Activated CD8-positive, alpha-beta memory T cell treated with anti-CD3 and anti-CD28 coated beads, Interleukin-2, amount 10 ng/mL, durations not matched to agents 7 days and 5 days (primary cell): ENCODE measurements at regions not wholly inside any gene's neighbourhood (a gene's known extent, or its start where the extent isn't known, plus 50 kb on each side); places are given as distances from the start of the nearest gene placed in this dataset.
"Not testable (repeated sequence)": the region's sequence is repeated elsewhere in the genome, so short reads cannot be mapped to it uniquely, and the experiment has no call there.

Source experiments
- ATAC-seq: fragments of 150-1000 bp; cut with Tn5 transposase; one replicate; pipeline ENCODE4 v1.10.0; 2021; ENCODE audit warnings: moderate library complexity
- CTCF ChIA-PET: fragments of 350-600 bp; sonication (Branson Sonifier 250); formaldehyde crosslinking; loops from one replicate; lab custom pipeline; 2021; ENCODE audit warnings: antibody characterized with exemption; lab: Charles Lee
- DNase-seq: peaks from one replicate; pipeline ENCODE4 v3.0.0-alpha.2; 2020
- H3K27ac Mint-ChIP-seq: one replicate; pipeline ENCODE4 v1.8.0; 2021; ENCODE audit warnings: mild to moderate bottlenecking, mixed read lengths
- H3K27me3 Mint-ChIP-seq: one replicate; pipeline ENCODE4 v1.8.0; 2021; ENCODE audit warnings: mixed read lengths
- H3K36me3 Mint-ChIP-seq: one replicate; pipeline ENCODE4 v1.8.0; 2021; ENCODE audit warnings: mild to moderate bottlenecking, mixed read lengths
- H3K4me1 Mint-ChIP-seq: one replicate; pipeline ENCODE4 v1.8.0; 2021; ENCODE audit warnings: mixed read lengths
- H3K4me3 Mint-ChIP-seq: one replicate; pipeline ENCODE4 v1.8.0; 2021; ENCODE audit warnings: mild to moderate bottlenecking, moderate library complexity, mixed read lengths
- H3K9me3 Mint-ChIP-seq: one replicate; pipeline ENCODE4 v1.8.0; 2022; ENCODE audit warnings: low read depth, mixed read lengths

DNA sequence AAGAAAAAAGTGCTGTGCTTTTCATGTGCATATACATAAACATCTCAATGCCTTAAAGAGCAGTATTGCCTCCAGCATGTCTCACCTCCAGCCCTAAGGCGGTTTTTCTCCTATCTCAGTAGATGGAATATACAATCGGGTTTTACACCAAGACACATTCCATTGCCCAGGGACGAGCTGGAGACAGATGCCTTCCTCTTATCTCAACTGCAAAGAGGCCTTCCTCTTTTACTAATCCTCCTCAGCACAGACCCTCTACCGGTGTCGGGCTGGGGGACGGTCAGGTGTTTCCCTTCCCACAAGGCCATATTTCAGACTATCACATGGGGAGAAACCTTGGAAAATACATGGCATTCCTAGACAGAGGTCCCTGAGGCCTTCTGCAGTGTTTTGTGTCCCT lies 385.3 kb downstream of the AMY1C start:
- DNase-seq, ATAC-seq, H3K4me1 Mint-ChIP-seq, H3K4me3 Mint-ChIP-seq, H3K27ac Mint-ChIP-seq, H3K27me3 Mint-ChIP-seq, CTCF ChIA-PET, H3K36me3 Mint-ChIP-seq: not testable (repeated sequence)
- H3K9me3 Mint-ChIP-seq: peaks cover 13% of the 10 kb centered on the region

DNA sequence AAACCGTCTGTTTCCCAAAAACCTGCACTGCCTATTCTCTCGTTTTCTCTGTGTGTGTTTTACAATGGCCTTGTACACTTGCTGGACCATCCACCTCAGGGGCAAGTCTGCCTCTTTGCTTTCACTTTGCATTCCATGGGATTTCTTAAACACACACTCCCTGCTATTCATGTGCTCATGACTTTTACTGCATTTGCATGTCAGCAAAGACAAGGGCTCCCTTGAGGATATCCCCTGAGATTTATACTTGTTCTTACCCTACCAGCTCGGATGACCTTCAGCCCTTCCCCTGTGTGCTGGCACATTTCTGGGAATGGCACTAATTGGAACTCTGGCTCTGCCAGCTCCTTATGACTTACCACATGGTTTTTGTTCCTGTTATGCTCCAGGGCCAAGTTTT lies 386.9 kb downstream of the AMY1C start:
- DNase-seq (no peak), ATAC-seq (no peak)
- no peak overlapping the region for H3K27ac Mint-ChIP-seq
- CTCF ChIA-PET: no interaction called here
- no peak overlapping the region for H3K4me3 Mint-ChIP-seq
- H3K4me1 Mint-ChIP-seq: no peaks in the 10 kb centered on the region
- H3K36me3 Mint-ChIP-seq: no peaks in the 10 kb centered on the region
- no peaks in the 10 kb centered on the region for H3K27me3 Mint-ChIP-seq
- peaks cover 12% of the 10 kb centered on the region for H3K9me3 Mint-ChIP-seq

DNA sequence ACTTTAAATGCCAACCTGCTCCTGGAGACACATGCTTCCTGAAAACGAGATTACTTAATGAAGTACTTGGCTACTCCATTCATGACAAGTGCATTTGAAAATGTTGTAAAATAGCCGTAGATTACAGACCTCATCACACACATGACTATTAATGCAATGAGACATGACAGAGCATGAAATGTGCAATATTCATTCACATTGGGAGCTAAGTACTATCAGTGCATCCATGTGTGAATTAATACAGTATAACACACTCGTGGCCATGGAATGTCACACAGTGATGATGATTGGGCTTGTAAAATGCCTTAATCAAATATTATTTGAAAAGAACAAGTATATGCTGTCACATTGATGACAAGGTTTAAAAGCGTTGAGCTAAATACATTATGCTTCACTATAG lies 407.0 kb downstream of the AMY1C start:
- Mint-ChIP-seq H3K27me3 (no peaks in the 10 kb centered on the region), H3K36me3 (no peaks in the 10 kb centered on the region), H3K4me1 (no peaks in the 10 kb centered on the region), H3K9me3 (peaks cover 13% of the 10 kb centered on the region), H3K4me3 (no peak overlapping the region), H3K27ac (no peak overlapping the region)
- DNase-seq (no peak), ATAC-seq (no peak)
- CTCF ChIA-PET: no interaction called here

DNA sequence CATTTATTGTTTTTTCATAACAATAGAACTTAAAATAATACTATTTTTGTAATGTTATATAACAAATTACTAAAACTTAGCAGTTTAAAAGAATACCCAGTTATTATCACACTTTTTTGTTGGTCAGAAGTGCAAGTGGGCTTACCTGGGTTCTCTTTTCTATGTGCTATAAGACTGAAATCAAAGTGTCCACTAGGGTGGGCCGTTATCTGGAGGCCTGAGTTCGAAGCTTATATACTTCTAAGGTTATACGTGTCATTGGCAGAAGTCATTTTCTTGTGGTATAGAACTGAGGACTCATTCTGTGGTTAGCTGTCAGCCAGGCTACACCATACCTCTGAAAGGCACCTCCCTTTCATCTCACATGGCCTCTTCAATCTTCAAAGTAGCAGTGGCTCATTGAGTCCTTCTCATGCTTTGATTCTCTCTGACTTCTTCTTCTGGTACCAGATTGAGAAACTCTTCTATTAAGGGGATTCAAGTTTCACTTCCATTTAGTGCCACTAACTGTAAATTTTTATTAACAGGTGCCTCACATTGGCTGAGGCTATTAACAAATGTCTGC lies 414.3 kb downstream of the AMY1C start:
- H3K27ac Mint-ChIP-seq: no peak overlapping the region
- no peaks in the 10 kb centered on the region for H3K4me1 Mint-ChIP-seq

DNA sequence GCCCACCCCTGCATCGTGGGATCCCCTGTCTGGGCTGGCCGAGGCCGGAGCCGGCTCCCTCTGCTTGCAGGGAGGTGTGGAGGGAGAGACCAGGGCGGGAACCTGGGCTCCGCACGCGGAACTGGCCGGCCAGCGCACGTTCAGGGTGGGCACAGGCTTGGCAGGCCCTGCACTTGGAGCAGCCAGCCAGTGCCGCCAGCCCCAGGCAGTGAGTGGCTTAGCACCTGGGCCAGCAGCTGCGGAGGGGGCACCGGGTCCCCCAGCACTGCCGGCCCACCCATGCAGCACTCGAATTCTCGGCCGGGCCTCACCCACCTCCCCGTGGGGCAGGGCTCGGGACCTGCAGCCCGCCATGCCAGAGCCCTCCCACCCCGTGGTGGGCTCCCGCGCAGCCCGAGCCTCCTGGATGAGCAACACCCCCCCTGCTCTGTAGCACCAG lies 422.6 kb downstream of the AMY1C start:
- H3K4me3 Mint-ChIP-seq: no peak overlapping the region
- no peak for ATAC-seq
- H3K4me1 Mint-ChIP-seq: no peaks in the 10 kb centered on the region
- no peak overlapping the region for H3K27ac Mint-ChIP-seq
- CTCF ChIA-PET: no interaction called here
- H3K36me3 Mint-ChIP-seq: no peaks in the 10 kb centered on the region
- H3K27me3 Mint-ChIP-seq: no peaks in the 10 kb centered on the region
- H3K9me3 Mint-ChIP-seq: peaks cover 11% of the 10 kb centered on the region
- no peak for DNase-seq

More for the DNA sequence above, 414.3 kb downstream of the AMY1C start:
- Mint-ChIP-seq H3K36me3 (no peaks in the 10 kb centered on the region), H3K27me3 (no peaks in the 10 kb centered on the region), H3K4me3 (no peak overlapping the region), H3K9me3 (no peaks in the 10 kb centered on the region)
- no peak for ATAC-seq
- CTCF ChIA-PET: no interaction called here
- no peak for DNase-seq

DNA sequence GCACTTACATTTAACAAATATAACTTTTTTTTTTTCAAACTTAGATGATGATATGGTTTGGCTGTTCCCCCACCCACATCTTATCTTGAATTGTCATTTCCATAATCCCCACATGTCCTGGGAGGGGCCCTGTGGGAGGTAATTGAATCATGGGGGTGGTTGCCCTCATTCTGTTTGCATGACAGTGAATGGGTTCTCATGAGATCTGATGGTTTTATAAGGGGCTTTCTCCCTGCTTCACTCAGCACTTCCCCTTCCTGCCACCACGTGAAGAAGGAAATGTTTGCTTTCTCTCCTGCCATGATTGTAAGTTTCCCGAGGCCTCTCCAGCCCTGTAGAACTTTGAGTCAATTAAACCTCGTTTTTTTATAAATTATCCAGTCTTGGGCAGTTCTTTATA lies 432.6 kb downstream of the AMY1C start:
- no peak overlapping the region for H3K27ac Mint-ChIP-seq
- no peaks in the 10 kb centered on the region for H3K27me3 Mint-ChIP-seq
- CTCF ChIA-PET: no interaction called here
- peaks cover 10% of the 10 kb centered on the region for H3K9me3 Mint-ChIP-seq
- DNase-seq: no peak
- no peaks in the 10 kb centered on the region for H3K4me1 Mint-ChIP-seq
- ATAC-seq: no peak
- no peak overlapping the region for H3K4me3 Mint-ChIP-seq
- no peaks in the 10 kb centered on the region for H3K36me3 Mint-ChIP-seq

DNA sequence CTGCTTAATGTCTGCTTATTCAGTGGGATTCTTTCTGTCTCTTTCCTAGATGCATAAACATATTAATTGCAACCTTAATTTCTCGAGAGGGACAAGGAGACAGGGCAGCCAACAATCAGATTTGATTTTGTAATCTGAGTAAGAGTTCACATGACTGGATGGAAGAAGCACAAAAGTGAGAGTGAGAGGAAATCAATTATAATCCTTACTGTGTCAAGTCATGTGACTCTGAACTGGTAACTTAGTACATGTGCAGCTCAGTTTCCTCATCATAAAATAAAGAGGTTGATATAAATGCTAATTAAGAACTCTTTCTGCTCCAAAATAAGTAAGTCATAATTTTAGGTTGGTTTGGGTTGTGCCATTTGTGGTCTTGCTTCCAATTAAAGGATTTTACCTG lies 439.5 kb downstream of the AMY1C start:
- H3K9me3 Mint-ChIP-seq: peaks cover 5% of the 10 kb centered on the region

DNA sequence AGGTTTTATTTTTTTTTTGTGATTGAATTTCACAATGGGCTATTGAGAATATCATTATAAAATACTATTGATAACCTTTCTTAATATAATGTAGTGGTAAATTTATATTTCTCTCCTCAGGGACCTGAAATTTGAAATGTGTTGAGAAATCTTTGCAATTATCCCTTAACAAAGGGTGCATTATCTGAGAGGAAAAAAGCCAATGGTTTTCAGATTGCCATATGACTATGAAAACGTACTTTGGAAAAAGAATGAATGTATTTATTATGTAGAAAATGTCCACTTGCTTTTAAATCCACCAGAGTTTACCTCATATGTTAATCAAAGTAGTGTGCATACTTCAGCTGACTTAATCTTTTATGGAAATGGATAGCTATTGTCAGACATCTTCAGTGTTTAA lies 441.1 kb downstream of the AMY1C start:
- Mint-ChIP-seq H3K27ac (no peak overlapping the region), H3K36me3 (no peaks in the 10 kb centered on the region), H3K4me3 (no peak overlapping the region), H3K27me3 (no peaks in the 10 kb centered on the region), H3K4me1 (no peaks in the 10 kb centered on the region), H3K9me3 (peaks cover 7% of the 10 kb centered on the region)
- CTCF ChIA-PET: no interaction called here
- ATAC-seq: no peak
- DNase-seq: no peak

More for the DNA sequence above, 439.5 kb downstream of the AMY1C start:
- ATAC-seq (no peak), DNase-seq (no peak)
- CTCF ChIA-PET: no interaction called here
- H3K27me3 Mint-ChIP-seq: no peaks in the 10 kb centered on the region
- H3K36me3 Mint-ChIP-seq: no peaks in the 10 kb centered on the region
- no peaks in the 10 kb centered on the region for H3K4me1 Mint-ChIP-seq
- H3K27ac Mint-ChIP-seq: no peak overlapping the region
- H3K4me3 Mint-ChIP-seq: no peak overlapping the region

DNA sequence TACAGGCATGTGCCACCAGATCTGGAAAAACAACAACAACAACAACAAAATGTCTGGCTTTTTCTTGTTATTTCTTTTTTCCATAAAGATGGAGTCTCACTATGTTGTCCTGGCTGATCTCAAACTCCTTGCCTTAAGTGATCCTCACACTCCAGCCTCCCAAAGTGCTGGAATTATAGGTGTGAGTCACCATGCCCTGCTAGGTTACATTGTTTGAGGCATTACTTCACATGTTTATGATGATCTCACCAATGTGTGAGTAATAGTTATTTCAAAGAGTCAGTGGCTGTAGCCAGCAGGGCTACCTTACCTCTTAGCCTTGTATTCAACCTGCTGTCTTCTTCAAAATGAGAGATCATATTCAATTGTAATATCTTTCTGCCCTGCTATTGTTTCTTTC lies 445.7 kb downstream of the AMY1C start:
- peaks cover 7% of the 10 kb centered on the region for H3K9me3 Mint-ChIP-seq
- no peaks in the 10 kb centered on the region for H3K4me1 Mint-ChIP-seq
- DNase-seq (no peak), ATAC-seq (no peak)
- no peak overlapping the region for H3K4me3 Mint-ChIP-seq
- CTCF ChIA-PET: no interaction called here
- no peak overlapping the region for H3K27ac Mint-ChIP-seq
- H3K27me3 Mint-ChIP-seq: no peaks in the 10 kb centered on the region
- H3K36me3 Mint-ChIP-seq: no peaks in the 10 kb centered on the region

DNA sequence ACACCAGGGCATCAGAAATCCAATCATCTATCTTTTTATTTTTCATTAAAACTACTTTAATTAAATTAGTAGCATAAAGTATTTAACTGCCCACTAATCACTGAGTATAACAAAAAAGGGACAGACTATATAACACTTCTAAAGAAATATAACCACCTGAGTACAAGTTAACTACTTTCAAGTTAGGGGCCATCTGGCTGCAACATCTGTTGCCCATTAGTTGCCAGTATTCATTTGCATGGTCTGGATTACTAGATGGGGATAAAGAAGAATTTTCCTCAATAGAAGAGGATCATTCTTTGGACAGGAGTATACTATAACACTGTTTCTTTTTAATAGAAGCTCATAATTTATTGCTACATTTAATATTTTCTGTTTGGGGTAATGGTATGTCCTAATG lies 446.4 kb downstream of the AMY1C start:
- ATAC-seq (no peak), DNase-seq (no peak)
- Mint-ChIP-seq H3K9me3 (peaks cover 7% of the 10 kb centered on the region), H3K27me3 (no peaks in the 10 kb centered on the region), H3K4me1 (no peaks in the 10 kb centered on the region), H3K4me3 (no peak overlapping the region), H3K36me3 (no peaks in the 10 kb centered on the region), H3K27ac (no peak overlapping the region)
- CTCF ChIA-PET: no interaction called here

DNA sequence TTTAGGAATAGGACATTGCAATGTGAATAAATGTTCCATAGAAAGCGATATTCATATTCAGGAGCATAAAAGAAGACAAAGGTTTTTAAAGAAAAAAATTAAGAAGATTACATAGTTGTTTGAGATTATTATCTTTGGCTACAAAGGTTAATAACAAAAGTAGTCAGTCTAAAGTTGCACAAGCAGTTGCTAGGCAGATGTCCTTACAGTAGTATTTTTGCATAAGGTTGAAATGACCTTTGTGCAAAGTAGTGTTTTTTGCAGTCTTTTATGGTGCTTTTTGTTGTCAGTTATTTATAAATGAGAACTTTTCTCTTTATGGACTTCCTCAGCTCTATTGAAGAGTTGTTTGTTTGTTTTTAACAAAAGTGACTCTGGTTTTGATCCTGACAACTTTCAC lies 447.8 kb downstream of the AMY1C start:
- Mint-ChIP-seq H3K36me3 (no peaks in the 10 kb centered on the region), H3K4me1 (no peaks in the 10 kb centered on the region), H3K27me3 (no peaks in the 10 kb centered on the region), H3K9me3 (peaks cover 4% of the 10 kb centered on the region), H3K4me3 (no peak overlapping the region), H3K27ac (no peak overlapping the region)
- DNase-seq (no peak), ATAC-seq (no peak)
- CTCF ChIA-PET: no interaction called here

DNA sequence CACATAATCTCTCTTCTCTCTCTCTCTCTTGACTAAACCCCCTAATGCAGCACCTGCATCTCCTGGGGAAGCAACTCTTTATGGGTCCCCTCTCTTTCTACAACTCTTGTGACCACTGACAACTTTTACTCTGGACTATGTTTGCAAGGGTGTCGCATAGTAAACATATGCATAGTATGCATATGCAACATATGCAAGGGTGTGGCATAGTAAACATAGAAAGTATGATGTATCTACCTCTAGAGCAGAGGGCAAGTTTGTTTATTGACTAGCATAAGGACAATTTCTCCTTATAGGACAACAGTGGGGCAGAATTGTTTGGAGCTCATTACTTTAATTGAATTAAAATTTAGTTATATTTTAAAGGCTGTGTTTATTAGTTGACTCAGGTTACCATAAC lies 462.5 kb downstream of the AMY1C start:
- no peak for ATAC-seq
- Mint-ChIP-seq H3K9me3 (peaks cover 7% of the 10 kb centered on the region), H3K4me3 (no peak overlapping the region), H3K4me1 (no peaks in the 10 kb centered on the region), H3K27me3 (no peaks in the 10 kb centered on the region), H3K36me3 (no peaks in the 10 kb centered on the region), H3K27ac (no peak overlapping the region)
- CTCF ChIA-PET: no interaction called here
- no peak for DNase-seq

DNA sequence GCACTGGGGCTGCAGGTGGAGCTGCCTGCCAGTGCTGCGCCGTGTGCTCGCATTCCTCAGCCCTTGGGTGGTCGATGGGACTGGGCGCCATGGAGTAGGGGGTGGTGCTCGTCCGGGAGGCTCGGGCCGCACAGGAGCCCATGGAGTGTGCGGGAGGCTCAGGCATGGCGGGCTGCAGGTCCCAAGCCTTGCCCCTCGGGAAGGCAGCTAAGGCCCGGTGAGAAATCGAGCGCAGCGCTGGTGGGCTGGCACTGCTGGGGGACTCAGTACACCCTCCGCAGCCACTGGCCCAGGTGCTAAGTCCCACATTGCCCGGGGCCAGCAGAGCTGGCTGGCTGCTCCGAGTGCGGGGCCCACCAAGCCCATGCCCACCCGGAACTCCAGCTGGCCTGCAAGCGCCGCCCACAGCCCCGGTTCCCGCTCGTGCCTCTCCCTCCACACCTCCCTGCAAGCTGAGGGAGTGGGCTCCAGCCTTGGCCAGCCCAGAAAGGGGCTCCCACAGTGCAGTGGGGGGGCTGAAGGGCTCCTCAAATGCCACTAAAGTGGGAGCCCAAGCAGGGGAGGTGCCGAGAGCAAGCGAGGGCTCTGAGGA lies 467.8 kb downstream of the AMY1C start:
- H3K36me3 Mint-ChIP-seq, H3K4me1 Mint-ChIP-seq, H3K9me3 Mint-ChIP-seq, CTCF ChIA-PET, ATAC-seq, H3K27ac Mint-ChIP-seq, H3K27me3 Mint-ChIP-seq, DNase-seq, H3K4me3 Mint-ChIP-seq: not testable (repeated sequence)

DNA sequence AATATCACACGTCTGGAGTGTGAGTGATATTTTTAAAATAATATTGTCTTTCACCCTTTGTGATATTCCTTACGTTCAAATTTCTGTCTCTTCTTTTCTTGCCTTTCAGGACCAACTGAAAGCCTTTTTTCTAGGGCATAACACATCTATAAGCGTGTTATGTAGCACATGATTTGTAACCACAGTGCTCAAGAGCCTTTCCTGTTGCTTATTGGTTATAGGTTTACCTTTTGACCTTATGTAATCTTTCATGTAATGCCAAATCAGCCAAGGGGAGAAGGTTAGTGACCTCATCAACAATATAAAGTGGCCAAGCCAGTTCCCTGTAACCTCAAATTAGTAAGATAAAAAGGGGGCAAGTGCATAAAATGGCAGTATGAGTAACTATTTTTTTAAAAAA lies 480.2 kb downstream of the AMY1C start:
- CTCF ChIA-PET: no interaction called here
- no peaks in the 10 kb centered on the region for H3K36me3 Mint-ChIP-seq

DNA sequence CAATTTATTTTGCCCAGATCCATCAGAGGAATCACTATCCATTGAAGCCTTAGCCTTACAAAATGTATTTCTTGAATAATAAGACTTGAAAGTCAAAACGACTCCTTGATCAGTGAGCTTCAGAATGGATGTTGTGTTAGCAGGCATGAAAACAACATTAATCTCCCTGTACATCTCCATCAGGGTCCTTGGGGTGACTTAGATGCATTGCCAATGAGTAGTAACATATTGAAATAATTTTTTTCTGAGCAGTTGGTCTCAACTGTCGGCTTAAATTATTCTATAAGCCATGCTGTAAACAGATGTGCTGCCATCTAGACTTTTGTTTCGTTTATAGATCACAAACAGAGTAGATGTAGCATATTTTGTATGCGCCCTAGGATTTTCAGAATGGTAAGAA lies 482.0 kb downstream of the AMY1C start:
- DNase-seq: no peak
- Mint-ChIP-seq H3K4me3 (no peak overlapping the region), H3K36me3 (no peaks in the 10 kb centered on the region), H3K27ac (no peak overlapping the region), H3K9me3 (peaks cover 7% of the 10 kb centered on the region), H3K4me1 (no peaks in the 10 kb centered on the region), H3K27me3 (no peaks in the 10 kb centered on the region)
- CTCF ChIA-PET: no interaction called here
- no peak for ATAC-seq

More for the DNA sequence above, 480.2 kb downstream of the AMY1C start:
- no peak for ATAC-seq
- H3K4me1 Mint-ChIP-seq: no peaks in the 10 kb centered on the region
- H3K27ac Mint-ChIP-seq: no peak overlapping the region
- no peak for DNase-seq
- peaks cover 4% of the 10 kb centered on the region for H3K9me3 Mint-ChIP-seq
- no peaks in the 10 kb centered on the region for H3K27me3 Mint-ChIP-seq
- H3K4me3 Mint-ChIP-seq: no peak overlapping the region
